NCI-H69 (cell line): ENCODE measurements at regions not wholly inside any gene's neighbourhood (a gene's known extent, or its start where the extent isn't known, plus 50 kb on each side); places are given as distances from the start of the nearest gene placed in this dataset.
A peak's percentile ranks its signal among the peaks of the same experiment; 100 is the strongest.

Experiments used
- DNase-seq: peaks from one replicate; lab custom pipeline; 2025; lab: John Stamatoyannopoulos, UW

- peak; percentile 78 for DNase-seq
These were observed 217.4 kb upstream of the RTL1 start for GRCh38 chr14:101120641-101121507.

GRCh38 chr14:101121508-101122139 is 218.1 kb upstream of the RTL1 start:
- no peak for DNase-seq

- DNase-seq, result no peak
These were observed 219.0 kb upstream of the RTL1 start for GRCh38 chr14:101122237-101123141.

- DNase-seq, result peak; percentile 39
These were observed 220.3 kb upstream of the RTL1 start for GRCh38 chr14:101123618-101124510.

- DNase-seq, result no peak
These were observed 221.3 kb upstream of the RTL1 start for GRCh38 chr14:101124815-101125214.

GRCh38 chr14:101125313-101125712 is 221.8 kb upstream of the RTL1 start:
- no peak for DNase-seq

GRCh38 chr14:101125719-101126651 is 222.5 kb upstream of the RTL1 start:
- no peak for DNase-seq

GRCh38 chr14:101126731-101127130 is 223.2 kb upstream of the RTL1 start:
- no peak for DNase-seq

- DNase-seq, result no peak
These were observed 223.7 kb upstream of the RTL1 start for GRCh38 chr14:101127224-101127623.

GRCh38 chr14:101128478-101129321 is 225.2 kb upstream of the RTL1 start:
- DNase-seq, result no peak

- DNase-seq, result no peak
These were observed 226.1 kb upstream of the RTL1 start for GRCh38 chr14:101129521-101130167.

GRCh38 chr14:101130861-101131260 is 227.3 kb upstream of the RTL1 start:
- no peak for DNase-seq

- DNase-seq, result no peak
These were observed 228.0 kb upstream of the RTL1 start for GRCh38 chr14:101131451-101131916.

- DNase-seq, result no peak
These were observed 228.6 kb upstream of the RTL1 start for GRCh38 chr14:101132051-101132571.

GRCh38 chr14:101132588-101132987 is 229.1 kb upstream of the RTL1 start:
- no peak for DNase-seq

GRCh38 chr14:101133068-101133467 is 229.5 kb upstream of the RTL1 start:
- no peak for DNase-seq

- no peak for DNase-seq
These were observed 230.7 kb upstream of the RTL1 start for GRCh38 chr14:101134161-101134631.

GRCh38 chr14:101134851-101135433 is 231.4 kb upstream of the RTL1 start:
- no peak for DNase-seq
